Retinal pigment epithelial cell (primary cell): ENCODE measurements at regions not wholly inside any gene's neighbourhood (a gene's known extent, or its start where the extent isn't known, plus 50 kb on each side); places are given as distances from the start of the nearest gene placed in this dataset.

Experiments used
- DNase-seq: peaks from one replicate; pipeline ENCODE4 v3.0.0-alpha.2; 2010; ENCODE audit warnings: low read depth
- H3K4me3 ChIP-seq: 2 replicates; pipeline ENCODE4 v1.5.1; 2011; ENCODE audit warnings: mild to moderate bottlenecking, low read length, control low read depth, moderate library complexity
- CTCF ChIP-seq: conservative IDR thresholded peaks from 2 replicates; pipeline ENCODE4 v1.5.1; 2011; ENCODE audit warnings: low read depth, low read length, control low read depth, inconsistent platforms

- no peak for TF ChIP-seq CTCF
- no peak for DNase-seq
- H3K4me3 ChIP-seq, result no peak overlapping the region
Measured at GRCh38 chr4:27191592-27191991, 331.0 kb downstream of the STIM2 start.

DNA sequence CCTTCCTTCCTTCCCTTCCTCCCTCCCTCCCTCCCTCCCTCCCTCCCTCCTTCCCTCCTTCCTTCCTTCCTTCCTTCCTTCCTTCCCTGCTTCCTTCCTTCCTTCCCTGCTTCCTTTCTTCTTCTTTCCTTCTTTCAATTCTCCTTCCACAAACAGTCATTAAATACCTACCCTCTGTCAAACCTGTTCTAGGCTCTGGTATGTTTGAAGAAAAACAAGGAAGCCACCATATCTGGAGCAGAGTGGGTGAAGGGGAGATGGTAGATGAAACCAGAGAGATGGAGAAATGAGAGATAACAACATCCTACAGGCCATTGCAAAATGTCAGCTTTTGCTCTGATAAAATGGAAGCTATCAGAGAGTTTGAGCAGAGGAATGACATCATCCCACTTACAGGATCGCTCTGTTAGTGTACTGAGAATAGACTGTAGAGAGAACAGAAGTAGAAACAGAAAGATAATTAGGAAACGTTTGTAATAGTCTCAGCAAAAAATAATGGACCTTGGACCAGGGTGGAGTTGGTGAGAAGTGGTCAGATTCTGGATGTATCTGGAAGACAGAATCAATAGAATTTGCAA lies 334.0 kb downstream of the STIM2 start:
- no peak for DNase-seq
- TF ChIP-seq CTCF, result no peak

DNA sequence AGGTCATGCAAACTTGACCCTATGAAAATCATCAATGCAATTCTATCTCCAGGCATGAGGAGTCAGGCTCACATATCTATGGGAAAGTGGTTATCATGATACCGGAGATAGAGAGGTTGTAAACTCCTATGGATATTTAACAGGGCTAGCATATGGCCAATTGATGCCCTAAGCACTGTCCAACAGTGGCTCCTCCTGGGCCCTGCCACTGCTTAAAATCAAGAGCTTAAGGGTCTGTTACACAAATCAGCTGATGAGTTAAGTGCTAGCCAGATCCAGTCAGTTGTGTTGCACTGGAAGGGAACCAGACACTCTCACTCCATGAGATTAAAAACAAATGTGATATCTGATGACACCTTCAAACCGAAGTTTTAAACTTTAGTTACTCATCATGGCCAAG lies 337.6 kb downstream of the STIM2 start:
- no peak overlapping the region for H3K4me3 ChIP-seq
- DNase-seq, result no peak
- no peak for TF ChIP-seq CTCF

More for the DNA sequence above, 334.0 kb downstream of the STIM2 start:
- H3K4me3 ChIP-seq, result no peak overlapping the region

- TF ChIP-seq CTCF, result no peak
- DNase-seq, result no peak
- H3K4me3 ChIP-seq, result no peak overlapping the region
Measured at GRCh38 chr4:27198971-27199370, 338.3 kb downstream of the STIM2 start.

GRCh38 chr4:27206009-27206408 lies 345.4 kb downstream of the STIM2 start:
- no peak for DNase-seq
- H3K4me3 ChIP-seq, result no peak overlapping the region
- no peak for TF ChIP-seq CTCF

- TF ChIP-seq CTCF, result no peak
- no peak overlapping the region for H3K4me3 ChIP-seq
- DNase-seq, result no peak
Measured at GRCh38 chr4:27210956-27211355, 350.3 kb downstream of the STIM2 start.

DNA sequence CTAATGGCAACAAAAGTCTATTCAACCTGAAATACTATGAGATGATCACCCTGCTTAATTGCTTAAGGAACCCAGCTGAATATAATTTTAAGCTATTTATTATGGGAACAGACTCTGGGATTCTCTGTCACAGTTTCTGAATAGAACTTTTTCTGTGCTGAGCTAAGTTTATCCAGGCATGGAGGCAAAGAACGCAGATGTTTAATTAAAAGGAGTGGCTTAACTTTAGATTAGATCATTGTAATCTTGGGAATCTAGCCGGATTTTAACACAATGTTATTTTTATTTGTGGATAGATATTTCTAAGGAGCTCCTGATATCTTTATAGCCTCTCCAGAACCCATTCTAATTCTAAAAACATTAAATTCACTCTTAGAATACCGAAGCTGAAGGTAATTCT lies 353.4 kb downstream of the STIM2 start:
- DNase-seq, result no peak
- no peak for TF ChIP-seq CTCF
- H3K4me3 ChIP-seq, result no peak overlapping the region
